Endothelial cell of umbilical vein (primary cell): ENCODE measurements at regions not wholly inside any gene's neighbourhood (a gene's known extent, or its start where the extent isn't known, plus 50 kb on each side); places are given as distances from the start of the nearest gene placed in this dataset.

Source experiments
- BruUV-seq: library from RNA; stranded (reverse); fragments of 400-500 nt; replicated peaks from 2 replicates; lab custom pipeline; 2021; lab: Mats Ljungman, UMichigan
- CTCF ChIA-PET: fragments of 300-600, 350-600 bp; sonication (Branson Sonifier 250); formaldehyde crosslinking; loops from one replicate; lab custom pipeline; 2021; ENCODE audit warnings: antibody characterized with exemption, inconsistent platforms; lab: Charles Lee
- POLR2A ChIA-PET: fragments of 300-600, 350-600 bp; sonication (Branson Sonifier 250); formaldehyde crosslinking; loops from one replicate; lab custom pipeline; 2021; ENCODE audit warnings: antibody characterized with exemption, inconsistent platforms; lab: Charles Lee
- DNase-seq: peaks from one replicate; pipeline ENCODE4 v3.0.0-alpha.2; 2011; ENCODE audit warnings: low read depth, low spot score
- FAIRE-seq: peaks from 2 replicates; lab custom pipeline; 2011; peaks lifted over from hg19 to GRCh38; lab: Jason Lieb, UNC
- H2AFZ ChIP-seq: 2 replicates; pipeline ENCODE4 v1.6.0; 2012; ENCODE audit warnings: low read depth, low read length, control low read depth, inconsistent platforms
- H3K27ac ChIP-seq: 2 replicates; pipeline ENCODE4 v1.5.1; 2011; ENCODE audit warnings: low read depth, mild to moderate bottlenecking, control low read depth, low read length, moderate library complexity; ENCODE audit not compliant: insufficient read depth
- H3K27me3 ChIP-seq, 2 experiments: 2 replicates each; pipeline versions ENCODE4 v1.6.0 to v1.6.1; 2011; ENCODE audit warnings: low read length in 2 of 2, mixed read lengths in 1 of 2; ENCODE audit not compliant: control insufficient read depth in 2 of 2, insufficient read depth in 2 of 2
- H3K36me3 ChIP-seq, 2 experiments: 2 replicates in 1 of 2; 3 replicates in 1 of 2; pipeline ENCODE4 v1.5.1; 2011; ENCODE audit warnings: low read length in 2 of 2, mild to moderate bottlenecking in 1 of 2, moderate library complexity in 1 of 2; ENCODE audit not compliant: control insufficient read depth in 2 of 2, insufficient read depth in 2 of 2; ENCODE audit errors: extremely low read depth in 1 of 2
- H3K4me1 ChIP-seq: 3 replicates; pipeline ENCODE4 v1.5.1; 2011; ENCODE audit warnings: mild to moderate bottlenecking, low read length; ENCODE audit not compliant: control insufficient read depth, insufficient read depth; ENCODE audit errors: extremely low read depth
- H3K4me2 ChIP-seq: 2 replicates; pipeline ENCODE4 v1.6.1; 2011; ENCODE audit warnings: low read length, control low read depth, mixed read lengths; ENCODE audit not compliant: insufficient read depth
- H3K4me3 ChIP-seq, 3 experiments: fragments of 200-600 bp in 1 of 3; sonication (generic), shearing (Covaris generic) in 1 of 3; replicated peaks in 1 of 3; 2 replicates each; pipeline ENCODE4 v1.5.1; 2011 to 2016; ENCODE audit warnings: control low read depth in 3 of 3, low read length in 3 of 3, mild to moderate bottlenecking in 2 of 3, inconsistent platforms in 1 of 3, low read depth in 1 of 3, moderate library complexity in 1 of 3; ENCODE audit not compliant: insufficient read depth in 1 of 3
- H3K79me2 ChIP-seq: 2 replicates; pipeline ENCODE4 v1.6.0; 2012; ENCODE audit warnings: low read length, inconsistent platforms; ENCODE audit not compliant: control insufficient read depth, insufficient read depth
- H3K9ac ChIP-seq: replicated peaks from 2 replicates; pipeline ENCODE3; 2011; ENCODE audit warnings: low read length, control low read depth; ENCODE audit not compliant: insufficient read depth; ENCODE audit errors: extremely low read depth
- H3K9me1 ChIP-seq: replicated peaks from 3 replicates; pipeline ENCODE4 v1.6.0; 2011; ENCODE audit warnings: mild to moderate bottlenecking, low read length; ENCODE audit not compliant: control insufficient read depth, insufficient read depth; ENCODE audit errors: extremely low read depth
- H3K9me3 ChIP-seq: replicated peaks from 2 replicates; pipeline ENCODE4 v1.5.1; 2012; ENCODE audit warnings: low read length, inconsistent platforms; ENCODE audit not compliant: control insufficient read depth, insufficient read depth
- H4K20me1 ChIP-seq: replicated peaks from 2 replicates; pipeline ENCODE3; 2011; ENCODE audit warnings: mild to moderate bottlenecking, low read length; ENCODE audit not compliant: control insufficient read depth, insufficient read depth; ENCODE audit errors: extremely low read depth
- EZH2 ChIP-seq: IDR thresholded peaks from 2 replicates; pipeline ENCODE4 v1.6.1; 2012; ENCODE audit warnings: borderline replicate concordance, low read depth, mild to moderate bottlenecking, moderate library complexity, low read length, inconsistent platforms; ENCODE audit not compliant: severe bottlenecking
- FOS ChIP-seq: IDR thresholded peaks from 2 replicates; pipeline ENCODE4 v1.6.1; 2011; ENCODE audit warnings: mild to moderate bottlenecking, low read length, moderate library complexity, borderline replicate concordance; ENCODE audit not compliant: insufficient read depth
- GATA2 ChIP-seq: IDR thresholded peaks from 2 replicates; pipeline ENCODE4 v1.7.0; 2011; ENCODE audit warnings: low read depth, mild to moderate bottlenecking, moderate library complexity, mixed read lengths, low read length; ENCODE audit not compliant: insufficient read length, insufficient read depth
- JUN ChIP-seq: IDR thresholded peaks from 2 replicates; pipeline ENCODE4 v1.6.1; 2011; ENCODE audit warnings: borderline replicate concordance, low read depth; ENCODE audit not compliant: insufficient read length, insufficient read depth
- MYC ChIP-seq: IDR thresholded peaks from one replicate; pipeline ENCODE4 v1.6.1; 2011; ENCODE audit warnings: mild to moderate bottlenecking, low read depth, low read length
- POLR2A ChIP-seq: IDR thresholded peaks from 2 replicates; pipeline ENCODE4 v1.6.1; 2012; ENCODE audit warnings: low read depth, mild to moderate bottlenecking, control low read depth, low read length
- POLR2AphosphoS5 ChIP-seq: IDR thresholded peaks from 2 replicates; pipeline ENCODE4 v1.6.1; 2012; ENCODE audit warnings: low read depth, mild to moderate bottlenecking, control low read depth, low read length, moderate library complexity; ENCODE audit not compliant: insufficient read depth
- dilution Hi-C: fragments of 300-500 bp; cut with MboI; formaldehyde crosslinking; loops from one replicate; pipeline ENCODE4 v1.15.0; 2019; ENCODE audit warnings: low sequenced_read_pairs; ENCODE audit not compliant: extremely low pct_ligation_motif_present
- intact Hi-C: fragments of 100-400 bp; cut with micrococcal nuclease; formaldehyde crosslinking; loops from one replicate; pipeline ENCODE4 v1.10.0; 2022
- TF ChIP-seq, protein P1 (sequence below), 2 donors: IDR thresholded peaks; 1 replicate in 1 of 2; 2 replicates in 1 of 2; pipeline ENCODE4 v1.5.1; 2011; ENCODE audit warnings: low read length in 2 of 2, mild to moderate bottlenecking in 2 of 2, moderate library complexity in 2 of 2, control low read depth in 1 of 2, inconsistent platforms in 1 of 2, low read depth in 1 of 2; ENCODE audit not compliant: insufficient read depth in 1 of 2; ENCODE audit errors: extremely low read depth in 1 of 2
- TF ChIP-seq, protein P2 (sequence below): IDR thresholded peaks from 2 replicates; pipeline ENCODE4 v1.6.1; 2011; ENCODE audit not compliant: insufficient read depth, insufficient read length

DNA sequence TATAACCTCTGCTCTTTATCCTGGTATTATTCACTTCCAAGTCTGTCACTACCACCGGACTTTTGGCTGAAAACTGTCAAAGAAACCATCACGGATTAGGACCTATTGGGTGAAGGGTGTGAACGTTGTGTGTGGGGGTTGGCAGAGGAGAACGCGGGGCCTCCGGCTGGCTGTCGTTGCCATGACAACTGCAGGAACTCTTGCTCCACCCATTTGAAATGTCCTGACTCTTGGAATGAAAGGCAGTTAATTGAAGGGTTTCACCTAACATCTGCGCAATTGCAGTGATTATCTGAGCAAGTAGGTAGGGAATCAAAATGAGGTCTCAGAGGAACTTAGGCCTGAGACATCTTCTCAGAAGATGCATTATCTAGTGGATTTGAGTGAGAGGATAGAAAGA lies 60.9 kb upstream of the CLMP start:
- no peak for FAIRE-seq
- Histone ChIP-seq H3K27me3 (peaks cover 2 to 3% of the 10 kb centered on the region in 2 experiments), H2AFZ (no peak overlapping the region), H3K9me3 (no peaks in the 10 kb centered on the region), H3K9ac (no peak overlapping the region), H3K4me2 (no peak overlapping the region), H3K4me1 (no peaks in the 10 kb centered on the region), H3K4me3 (no peak overlapping the region), H3K27ac (no peak overlapping the region), H3K9me1 (no peaks in the 10 kb centered on the region), H3K36me3 (no peaks in the 10 kb centered on the region), H3K79me2 (no peaks in the 10 kb centered on the region), H4K20me1 (no peaks in the 10 kb centered on the region)
- intact Hi-C loops, result no loop called here
- no TSS peak for BruUV-seq
- ChIA-PET CTCF (interaction anchor here (0.6 to 5.1 kb wide), 4 partner anchors 9 to 223 kb away, joined by 3 to 33 read pairs (median 8); no protein-coding TSS in a partner anchor), POLR2A (no interaction called here)
- dilution Hi-C loops, result loop anchor here (25.0 kb wide), 1 partner anchor 144 kb away; no protein-coding TSS in a partner anchor
- TF ChIP-seq, protein P1, sequence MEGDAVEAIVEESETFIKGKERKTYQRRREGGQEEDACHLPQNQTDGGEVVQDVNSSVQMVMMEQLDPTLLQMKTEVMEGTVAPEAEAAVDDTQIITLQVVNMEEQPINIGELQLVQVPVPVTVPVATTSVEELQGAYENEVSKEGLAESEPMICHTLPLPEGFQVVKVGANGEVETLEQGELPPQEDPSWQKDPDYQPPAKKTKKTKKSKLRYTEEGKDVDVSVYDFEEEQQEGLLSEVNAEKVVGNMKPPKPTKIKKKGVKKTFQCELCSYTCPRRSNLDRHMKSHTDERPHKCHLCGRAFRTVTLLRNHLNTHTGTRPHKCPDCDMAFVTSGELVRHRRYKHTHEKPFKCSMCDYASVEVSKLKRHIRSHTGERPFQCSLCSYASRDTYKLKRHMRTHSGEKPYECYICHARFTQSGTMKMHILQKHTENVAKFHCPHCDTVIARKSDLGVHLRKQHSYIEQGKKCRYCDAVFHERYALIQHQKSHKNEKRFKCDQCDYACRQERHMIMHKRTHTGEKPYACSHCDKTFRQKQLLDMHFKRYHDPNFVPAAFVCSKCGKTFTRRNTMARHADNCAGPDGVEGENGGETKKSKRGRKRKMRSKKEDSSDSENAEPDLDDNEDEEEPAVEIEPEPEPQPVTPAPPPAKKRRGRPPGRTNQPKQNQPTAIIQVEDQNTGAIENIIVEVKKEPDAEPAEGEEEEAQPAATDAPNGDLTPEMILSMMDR (IDR thresholded peaks at IDR 0.05; ENCODE audit: extremely low read depth in 1 of 2, insufficient read depth in 1 of 2, low read depth in 1 of 2, low read length in 2 of 2), result no peak
- TF ChIP-seq, protein P2, sequence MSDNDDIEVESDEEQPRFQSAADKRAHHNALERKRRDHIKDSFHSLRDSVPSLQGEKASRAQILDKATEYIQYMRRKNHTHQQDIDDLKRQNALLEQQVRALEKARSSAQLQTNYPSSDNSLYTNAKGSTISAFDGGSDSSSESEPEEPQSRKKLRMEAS, result no peak
- TF ChIP-seq POLR2AphosphoS5, result no peak
- TF ChIP-seq EZH2, result no peak
- no peak for TF ChIP-seq FOS
- TF ChIP-seq POLR2A, result no peak
- no peak for TF ChIP-seq GATA2
- no peak for TF ChIP-seq JUN
- TF ChIP-seq MYC, result no peak
- DNase-seq, result no peak
